Neural cell (in vitro differentiated cells): ENCODE measurements at regions not wholly inside any gene's neighbourhood (a gene's known extent, or its start where the extent isn't known, plus 50 kb on each side); places are given as distances from the start of the nearest gene placed in this dataset.

Experiments
- EP300 ChIP-seq: fragments of 450-650 bp; conservative IDR thresholded peaks from 2 replicates; pipeline ENCODE4 v1.6.1; 2014; ENCODE audit warnings: antibody characterized with exemption, mild to moderate bottlenecking, moderate library complexity; ENCODE audit not compliant: poor library complexity, severe bottlenecking
- EZH2 ChIP-seq: fragments of 200-600, 300-800 bp; shearing (Covaris generic), sonication (generic); IDR thresholded peaks from 2 replicates; pipeline ENCODE4 v1.6.1; 2014; ENCODE audit warnings: antibody characterized with exemption, low read length, borderline replicate concordance, mild to moderate bottlenecking; ENCODE audit not compliant: insufficient read depth, poor library complexity, severe bottlenecking
- MXI1 ChIP-seq: fragments of 450-650 bp; conservative IDR thresholded peaks from 2 replicates; pipeline ENCODE4 v1.6.1; 2014; ENCODE audit warnings: antibody characterized with exemption, mild to moderate bottlenecking; ENCODE audit not compliant: poor library complexity, severe bottlenecking
- TAF1 ChIP-seq: IDR thresholded peaks from 2 replicates; pipeline ENCODE4 v1.6.1; 2012; ENCODE audit warnings: low read depth
- TF ChIP-seq, protein P1 (sequence below): fragments of 450-650 bp; IDR thresholded peaks from 2 replicates; pipeline ENCODE4 v1.5.1; 2014; ENCODE audit warnings: antibody characterized with exemption, mild to moderate bottlenecking, moderate library complexity; ENCODE audit not compliant: poor library complexity, severe bottlenecking

DNA sequence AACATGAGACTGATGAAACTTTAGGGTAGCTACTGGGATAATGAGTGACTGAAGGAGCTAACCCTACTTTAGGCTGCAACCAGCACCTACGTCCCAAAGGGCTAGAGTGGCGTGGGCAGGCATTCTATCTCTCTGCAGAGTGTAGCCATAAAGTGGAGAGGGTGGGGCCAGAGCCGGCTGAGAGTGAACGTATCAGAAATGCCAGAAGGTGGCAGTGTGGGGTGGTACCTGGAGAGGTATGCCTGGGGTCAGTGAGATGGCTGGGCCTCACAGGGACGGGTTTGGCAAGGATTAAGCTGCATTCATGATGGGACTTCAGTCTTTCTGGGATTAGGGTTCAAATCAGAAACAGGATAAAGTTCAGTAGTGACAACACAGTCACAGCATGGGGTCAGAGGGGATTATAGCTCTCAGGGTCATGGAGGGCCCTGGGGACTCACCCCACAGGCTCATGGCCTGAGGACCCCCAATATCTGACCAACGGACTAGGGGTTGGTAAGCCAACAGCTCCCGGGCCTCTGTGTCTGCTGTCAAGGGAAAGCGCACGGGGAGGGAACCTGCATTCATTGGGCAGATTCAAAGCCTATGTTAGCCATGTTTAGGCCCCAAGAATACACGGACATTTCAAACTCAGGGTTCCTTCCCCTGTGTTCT, 86.5 kb upstream of the FOXB1 start:
- TF ChIP-seq, protein P1, sequence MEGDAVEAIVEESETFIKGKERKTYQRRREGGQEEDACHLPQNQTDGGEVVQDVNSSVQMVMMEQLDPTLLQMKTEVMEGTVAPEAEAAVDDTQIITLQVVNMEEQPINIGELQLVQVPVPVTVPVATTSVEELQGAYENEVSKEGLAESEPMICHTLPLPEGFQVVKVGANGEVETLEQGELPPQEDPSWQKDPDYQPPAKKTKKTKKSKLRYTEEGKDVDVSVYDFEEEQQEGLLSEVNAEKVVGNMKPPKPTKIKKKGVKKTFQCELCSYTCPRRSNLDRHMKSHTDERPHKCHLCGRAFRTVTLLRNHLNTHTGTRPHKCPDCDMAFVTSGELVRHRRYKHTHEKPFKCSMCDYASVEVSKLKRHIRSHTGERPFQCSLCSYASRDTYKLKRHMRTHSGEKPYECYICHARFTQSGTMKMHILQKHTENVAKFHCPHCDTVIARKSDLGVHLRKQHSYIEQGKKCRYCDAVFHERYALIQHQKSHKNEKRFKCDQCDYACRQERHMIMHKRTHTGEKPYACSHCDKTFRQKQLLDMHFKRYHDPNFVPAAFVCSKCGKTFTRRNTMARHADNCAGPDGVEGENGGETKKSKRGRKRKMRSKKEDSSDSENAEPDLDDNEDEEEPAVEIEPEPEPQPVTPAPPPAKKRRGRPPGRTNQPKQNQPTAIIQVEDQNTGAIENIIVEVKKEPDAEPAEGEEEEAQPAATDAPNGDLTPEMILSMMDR, result no peak
- no peak for TF ChIP-seq TAF1
- TF ChIP-seq MXI1, result no peak
- TF ChIP-seq EP300, result no peak
- no peak for TF ChIP-seq EZH2
